GM12874 (cell line): ENCODE measurements at regions not wholly inside any gene's neighbourhood (a gene's known extent, or its start where the extent isn't known, plus 50 kb on each side); places are given as distances from the start of the nearest gene placed in this dataset.

Experiments
- TF ChIP-seq, protein P1 (sequence below): IDR thresholded peaks from 2 replicates; pipeline ENCODE4 v1.5.1; 2011; ENCODE audit warnings: low read depth, mild to moderate bottlenecking, control low read depth, low read length, moderate library complexity; ENCODE audit not compliant: insufficient read depth

DNA sequence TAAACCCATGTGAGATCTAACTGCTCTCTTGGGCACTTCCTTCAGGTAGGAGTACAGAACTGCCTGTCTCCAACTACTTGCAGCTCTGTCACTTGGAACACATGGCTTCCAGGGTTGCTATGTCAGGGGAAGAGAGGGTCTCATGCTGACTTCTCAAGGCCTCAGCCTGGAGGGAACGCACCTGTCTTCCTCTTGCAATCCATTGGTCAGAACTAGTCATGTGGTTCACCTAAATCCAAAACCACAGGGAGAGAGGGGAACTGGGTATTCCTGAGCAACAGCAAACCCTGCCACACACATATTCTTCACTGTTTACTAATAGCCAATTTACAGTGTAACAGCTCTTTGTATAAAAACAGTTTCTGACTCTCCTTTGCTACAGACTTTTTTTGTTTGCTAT lies 206.1 kb downstream of the KCNJ2 start:
- TF ChIP-seq, protein P1, sequence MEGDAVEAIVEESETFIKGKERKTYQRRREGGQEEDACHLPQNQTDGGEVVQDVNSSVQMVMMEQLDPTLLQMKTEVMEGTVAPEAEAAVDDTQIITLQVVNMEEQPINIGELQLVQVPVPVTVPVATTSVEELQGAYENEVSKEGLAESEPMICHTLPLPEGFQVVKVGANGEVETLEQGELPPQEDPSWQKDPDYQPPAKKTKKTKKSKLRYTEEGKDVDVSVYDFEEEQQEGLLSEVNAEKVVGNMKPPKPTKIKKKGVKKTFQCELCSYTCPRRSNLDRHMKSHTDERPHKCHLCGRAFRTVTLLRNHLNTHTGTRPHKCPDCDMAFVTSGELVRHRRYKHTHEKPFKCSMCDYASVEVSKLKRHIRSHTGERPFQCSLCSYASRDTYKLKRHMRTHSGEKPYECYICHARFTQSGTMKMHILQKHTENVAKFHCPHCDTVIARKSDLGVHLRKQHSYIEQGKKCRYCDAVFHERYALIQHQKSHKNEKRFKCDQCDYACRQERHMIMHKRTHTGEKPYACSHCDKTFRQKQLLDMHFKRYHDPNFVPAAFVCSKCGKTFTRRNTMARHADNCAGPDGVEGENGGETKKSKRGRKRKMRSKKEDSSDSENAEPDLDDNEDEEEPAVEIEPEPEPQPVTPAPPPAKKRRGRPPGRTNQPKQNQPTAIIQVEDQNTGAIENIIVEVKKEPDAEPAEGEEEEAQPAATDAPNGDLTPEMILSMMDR: no peak

DNA sequence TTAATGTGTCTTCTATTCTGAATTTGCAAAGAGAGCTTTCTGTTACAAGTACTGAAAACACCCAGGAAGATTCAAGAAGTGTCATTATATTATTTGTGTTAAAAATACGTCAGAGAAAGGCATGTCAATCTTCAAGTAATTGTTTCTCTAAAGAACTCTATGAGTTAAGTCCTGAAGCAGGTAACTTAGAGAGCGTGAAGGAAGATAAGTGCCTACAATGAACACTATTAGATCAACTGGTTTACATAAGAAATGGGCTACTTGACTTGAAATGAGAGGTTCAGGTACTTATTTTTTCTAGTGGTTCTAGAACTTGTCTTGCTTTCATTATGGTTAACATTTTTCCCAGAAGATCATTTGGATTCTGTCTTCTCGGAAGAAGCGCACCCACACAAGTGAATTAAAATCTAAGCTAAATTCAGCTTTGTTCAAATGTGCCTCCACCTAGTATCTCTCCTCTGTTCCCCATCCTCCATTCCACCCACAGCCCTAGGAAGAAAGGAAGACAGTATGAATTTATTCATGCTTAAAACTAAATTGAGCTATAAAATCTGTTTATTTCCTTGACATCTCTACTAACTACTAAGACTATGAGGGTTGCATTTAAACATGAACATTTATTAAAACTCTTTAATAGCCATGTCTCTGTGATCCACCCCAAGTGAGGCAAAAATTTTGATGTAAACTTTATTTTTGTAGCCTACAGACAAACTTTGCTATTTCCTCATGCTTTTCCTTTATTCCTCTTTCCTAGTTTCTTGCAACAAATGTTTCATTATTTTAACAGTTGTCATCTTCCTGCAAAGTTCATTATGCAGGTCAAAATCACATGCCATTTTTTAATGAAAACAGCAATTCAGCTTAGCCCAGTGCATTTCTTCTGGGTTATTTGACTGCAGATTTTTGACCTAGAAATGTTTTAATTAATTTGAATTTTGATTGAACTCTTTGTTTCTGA lies 206.8 kb downstream of the KCNJ2 start:
- TF ChIP-seq, protein P1: no peak

DNA sequence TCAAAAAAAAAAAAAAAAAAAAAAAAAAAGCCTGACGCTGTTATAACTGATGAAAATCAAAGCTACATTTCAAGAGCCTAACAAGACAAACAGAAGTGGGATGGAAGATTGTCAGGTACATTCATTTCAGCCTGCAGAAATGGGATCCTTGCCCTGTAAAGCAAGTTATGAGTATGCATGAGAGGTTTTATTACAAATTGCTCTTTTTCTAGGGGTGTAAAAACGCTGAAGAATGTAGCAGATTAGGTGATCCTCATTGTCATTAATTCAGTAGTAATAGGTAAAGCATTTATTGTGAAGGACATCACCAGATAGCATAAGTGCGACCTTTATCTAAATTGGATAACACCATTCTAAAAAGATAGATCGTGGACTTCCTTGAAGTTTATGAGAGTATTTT lies 208.3 kb downstream of the KCNJ2 start:
- TF ChIP-seq, protein P1: no peak

DNA sequence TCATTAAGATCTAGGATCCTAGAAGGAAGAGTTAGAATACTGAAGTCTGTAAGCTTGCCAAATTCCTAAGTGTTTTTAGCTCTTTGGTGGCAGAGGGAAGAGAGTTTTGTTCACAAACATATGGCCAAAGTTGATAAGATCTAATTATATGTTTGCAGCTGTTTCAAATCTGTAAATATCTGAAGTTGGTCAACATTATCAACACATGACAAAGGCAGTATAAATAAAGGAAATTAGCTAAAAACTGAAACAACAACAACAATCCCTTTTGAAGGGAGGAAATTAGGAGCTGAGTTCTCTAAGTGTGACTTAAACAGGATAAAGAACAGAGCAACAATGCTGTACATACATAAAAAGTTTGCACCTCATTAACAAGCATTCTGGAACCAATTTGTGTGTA lies 208.7 kb downstream of the KCNJ2 start:
- TF ChIP-seq, protein P1: no peak

DNA sequence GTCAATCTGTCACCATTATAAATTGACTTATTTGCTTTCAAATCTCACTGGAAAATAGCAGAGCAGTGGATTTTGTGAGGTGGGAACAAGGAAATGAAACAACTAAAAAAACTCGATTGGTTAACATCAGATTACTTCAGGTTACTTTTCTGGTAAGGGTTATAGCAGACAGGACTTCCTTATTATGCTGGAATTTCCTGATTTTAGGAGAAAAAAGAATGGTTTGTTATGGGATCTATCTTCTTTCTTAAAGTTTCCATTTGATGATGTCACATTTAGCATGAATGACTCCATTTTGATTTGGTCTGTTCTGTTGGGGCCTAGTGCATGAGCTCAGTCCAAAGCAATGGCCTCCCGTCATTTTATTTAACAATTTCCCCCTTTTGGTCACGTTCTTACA lies 210.6 kb downstream of the KCNJ2 start:
- TF ChIP-seq, protein P1: no peak

DNA sequence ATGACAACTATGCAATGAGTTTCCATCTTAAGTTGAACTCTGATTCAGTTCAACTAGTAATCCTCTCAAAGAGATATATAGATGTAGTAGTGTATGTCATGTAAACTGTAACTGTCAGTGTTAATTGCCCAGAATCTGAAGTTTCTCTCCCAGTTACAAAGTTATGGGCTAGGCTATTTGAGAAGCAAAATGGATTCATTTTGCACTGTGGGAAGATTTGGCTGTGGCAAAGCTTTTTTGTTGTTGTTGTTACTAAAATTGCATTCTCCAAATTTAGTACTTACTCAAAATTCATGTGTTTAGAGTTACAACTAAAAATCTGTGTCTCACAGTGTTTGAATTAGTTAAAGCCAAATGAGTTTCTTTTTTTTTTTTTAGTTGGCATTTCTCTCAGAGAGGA lies 219.0 kb downstream of the KCNJ2 start:
- TF ChIP-seq, protein P1: no peak

DNA sequence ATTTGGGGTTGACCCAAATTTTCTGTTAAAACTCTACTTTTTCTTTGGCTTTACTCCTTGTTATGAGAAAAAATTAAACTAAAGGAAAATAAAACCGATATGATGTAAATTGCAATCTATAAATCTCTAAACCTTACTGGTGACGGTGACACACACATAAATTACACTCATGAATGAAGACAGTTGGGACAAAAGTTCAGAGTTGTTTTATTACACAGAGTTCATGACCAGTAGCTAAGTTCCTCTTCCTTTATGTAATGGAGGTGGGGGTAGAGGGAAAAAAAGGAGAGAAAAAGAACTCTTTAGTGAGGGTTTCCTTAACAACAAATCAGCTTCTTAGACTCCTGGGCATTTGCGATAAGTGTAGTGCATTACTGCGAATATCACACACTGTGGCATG lies 220.7 kb downstream of the KCNJ2 start:
- TF ChIP-seq, protein P1: no peak
